GM21381 (cell line): ENCODE measurements at regions not wholly inside any gene's neighbourhood (a gene's known extent, or its start where the extent isn't known, plus 50 kb on each side); places are given as distances from the start of the nearest gene placed in this dataset.

Source experiments
- ATAC-seq: cut with Tn5 transposase; IDR thresholded peaks from one replicate; pipeline ENCODE4 v1.9.1; 2021; ENCODE audit warnings: mild to moderate bottlenecking, moderate library complexity; ENCODE audit not compliant: unreplicated experiment

DNA sequence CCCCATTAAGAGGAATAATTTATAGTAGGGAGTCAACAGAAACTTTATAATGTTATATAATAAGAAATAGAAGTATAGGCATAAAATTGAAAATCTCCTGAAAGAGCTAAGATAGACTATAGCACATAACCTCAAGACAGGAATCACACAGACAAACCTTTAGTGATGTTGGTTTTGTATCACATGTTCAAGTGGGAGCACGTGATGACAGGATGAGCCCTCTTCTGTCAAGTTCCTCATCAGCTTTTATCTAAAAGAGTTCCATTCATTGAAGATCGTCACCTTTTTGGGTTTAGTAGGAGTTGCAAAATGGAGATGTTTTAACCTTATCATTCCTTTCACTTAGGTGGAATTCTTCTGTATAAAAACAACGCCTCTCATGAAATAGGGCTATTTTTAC, 127.0 kb downstream of the MCHR2 start:
- ATAC-seq, result no peak

DNA sequence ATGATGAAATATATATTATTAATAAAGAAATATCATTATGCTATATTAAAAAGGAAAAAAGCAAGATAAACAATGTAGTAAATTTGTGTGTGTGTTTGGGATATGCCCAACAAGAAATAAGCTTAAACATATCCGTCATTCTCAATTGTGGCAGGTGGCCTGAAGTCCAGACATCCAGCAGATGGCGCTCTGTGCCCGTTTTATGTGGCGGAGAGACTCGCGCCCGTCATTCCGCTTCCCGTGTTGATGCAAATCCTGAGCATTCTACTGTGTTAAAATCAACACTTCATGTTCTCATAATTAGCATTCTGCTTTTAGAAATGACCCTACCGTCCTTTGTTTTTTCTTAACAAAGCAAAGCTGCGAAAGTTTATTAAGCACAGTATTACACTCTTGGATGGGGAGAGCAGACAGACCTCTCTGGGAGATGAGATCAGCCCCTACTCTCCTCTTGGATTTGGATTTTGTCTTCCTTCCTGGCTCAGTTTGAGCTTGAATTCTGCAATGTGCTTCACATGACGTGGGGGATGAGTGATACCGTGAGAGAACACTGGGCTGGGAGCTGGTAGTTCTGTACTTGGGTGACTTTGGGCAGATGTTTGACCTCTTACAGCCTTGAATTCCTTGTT, 125.8 kb downstream of the MCHR2 start:
- peak; percentile 88 for ATAC-seq
